HepG2 (cell line): ENCODE measurements at regions not wholly inside any gene's neighbourhood (a gene's known extent, or its start where the extent isn't known, plus 50 kb on each side); places are given as distances from the start of the nearest gene placed in this dataset.
A peak's percentile ranks its signal among the peaks of the same experiment; 100 is the strongest.

Source experiments
- ATAC-seq: fragments of 200-7000 bp; cut with Tn5 transposase; 3 replicates; pipeline ENCODE4 v1.9.1; 2020; ENCODE audit warnings: mild to moderate bottlenecking, moderate library complexity
- BruUV-seq: library from RNA; stranded (reverse); fragments of 400-500 nt; replicated peaks from 2 replicates; lab custom pipeline; 2021; lab: Mats Ljungman, UMichigan
- CTCF ChIA-PET: fragments of 300-600 bp; formaldehyde crosslinking; extraction: SDS; loops from one replicate; lab custom pipeline; 2021; ENCODE audit warnings: low total read pairs, inconsistent platforms, low intra/inter-chr PET ratio; lab: Yijun Ruan, JAX
- POLR2A ChIA-PET: fragments of 350-600 bp; sonication (Branson Sonifier 250); formaldehyde crosslinking; loops from one replicate; lab custom pipeline; 2020; ENCODE audit warnings: antibody characterized with exemption, inconsistent platforms; lab: Yijun Ruan, JAX
- DNase-seq: peaks from one replicate; pipeline ENCODE4 v3.0.0-alpha.2; 2015; ENCODE audit warnings: low spot score
- FAIRE-seq: peaks from 3 replicates; lab custom pipeline; 2011; peaks lifted over from hg19 to GRCh38; lab: Jason Lieb, UNC
- H2AFZ ChIP-seq: one replicate; pipeline ENCODE4 v1.6.1; 2011; ENCODE audit warnings: low read length, inconsistent platforms
- H3K27ac ChIP-seq: fragments of 300-600 bp; 3 replicates; pipeline ENCODE4 v1.8.0; 2011; ENCODE audit warnings: mixed run types, mild to moderate bottlenecking, mixed read lengths, low read length, inconsistent platforms; ENCODE audit not compliant: insufficient read depth; ENCODE audit errors: extremely low read length
- H3K27me3 ChIP-seq, 2 experiments: fragments of 200-600 bp in 1 of 2; 2 replicates in 1 of 2; 3 replicates in 1 of 2; pipeline versions ENCODE4 v1.6.0 to v1.8.0; 2011; ENCODE audit warnings: low read length in 2 of 2, mild to moderate bottlenecking in 2 of 2, moderate library complexity in 2 of 2, inconsistent platforms in 1 of 2; ENCODE audit not compliant: insufficient read depth in 2 of 2, control insufficient read depth in 1 of 2
- H3K36me3 ChIP-seq, 2 experiments: fragments of 200-600 bp in 1 of 2; replicated peaks in 1 of 2; 2 replicates in 1 of 2; 3 replicates in 1 of 2; pipeline versions ENCODE4 v1.5.1 to v1.8.0; 2011; ENCODE audit warnings: low read length in 2 of 2, inconsistent platforms in 1 of 2; ENCODE audit not compliant: insufficient read depth in 2 of 2, control insufficient read depth in 1 of 2
- H3K4me1 ChIP-seq: 2 replicates; pipeline ENCODE4 v1.5.1; 2012; ENCODE audit warnings: low read length, inconsistent platforms; ENCODE audit not compliant: insufficient read depth
- H3K4me2 ChIP-seq: 2 replicates; pipeline ENCODE4 v1.6.0; 2011; ENCODE audit warnings: low read depth, low read length, inconsistent platforms
- H3K4me3 ChIP-seq, 3 experiments: fragments of 200-600 bp in 1 of 3; sonication (generic), shearing (Covaris generic) in 1 of 3; replicated peaks in 1 of 3; 2 replicates each; pipeline ENCODE4 v1.5.1; 2011 to 2016; ENCODE audit warnings: low read length in 3 of 3, inconsistent platforms in 2 of 3, low read depth in 2 of 3, mild to moderate bottlenecking in 2 of 3, control low read depth in 1 of 3, mixed read lengths in 1 of 3; ENCODE audit not compliant: insufficient read depth in 1 of 3
- H3K79me2 ChIP-seq: one replicate; pipeline ENCODE4 v1.6.1; 2011; ENCODE audit warnings: low read length, inconsistent platforms; ENCODE audit not compliant: insufficient read depth
- H3K9ac ChIP-seq: 2 replicates; pipeline ENCODE4 v1.6.0; 2011; ENCODE audit warnings: mild to moderate bottlenecking, low read depth, low read length, inconsistent platforms; ENCODE audit not compliant: insufficient read depth
- H3K9me3 ChIP-seq: 2 replicates; pipeline ENCODE4 v1.5.1; 2012; ENCODE audit warnings: mild to moderate bottlenecking, low read length
- H4K20me1 ChIP-seq: 2 replicates; pipeline ENCODE4 v1.6.0; 2011; ENCODE audit warnings: inconsistent platforms, mild to moderate bottlenecking, low read length, moderate library complexity; ENCODE audit not compliant: insufficient read depth
- MAFG ChIP-seq: sonication (generic); formaldehyde crosslinking; IDR thresholded peaks from 2 replicates; pipeline ENCODE4 v1.5.1; 2020; ENCODE audit warnings: mild to moderate bottlenecking, missing genetic modification reagents
- REPIN1 ChIP-seq: sonication (generic); formaldehyde crosslinking; IDR thresholded peaks from 2 replicates; pipeline ENCODE4 v1.8.0; 2022; ENCODE audit warnings: missing genetic modification reagents, low read depth, mild to moderate bottlenecking, borderline replicate concordance
- RFX1 ChIP-seq: fragments of 450-650 bp; IDR thresholded peaks from 2 replicates; pipeline ENCODE4 v1.6.1; 2017
- SOX13 ChIP-seq, 3 experiments: fragments of 450-650 bp in 1 of 3; sonication (generic) in 1 of 3; formaldehyde crosslinking in 1 of 3; IDR thresholded peaks in 2 of 3; conservative IDR thresholded peaks in 1 of 3; 2 replicates each; pipeline versions ENCODE4 v1.5.0 to v1.6.1; 2016 to 2020; ENCODE audit warnings: antibody characterized with exemption in 1 of 3, mild to moderate bottlenecking in 1 of 3, missing compliant biosample characterization in 1 of 3, missing genetic modification reagents in 1 of 3, moderate library complexity in 1 of 3
- TGIF2 ChIP-seq: IDR thresholded peaks from 2 replicates; pipeline ENCODE4 v1.6.1; 2016; ENCODE audit warnings: control low read depth, missing compliant biosample characterization
- ZBTB43 ChIP-seq: sonication (generic); formaldehyde crosslinking; conservative IDR thresholded peaks from 2 replicates; pipeline ENCODE4 v1.4.0; 2020; ENCODE audit warnings: missing genetic modification reagents
- WGBS: methylation state at CpG from one replicate; pipeline ENCODE4 v1.1.6; 2017; ENCODE audit warnings: low lambda C conversion rate; 5-methylcytosine and 5-hydroxymethylcytosine counted together
- in situ Hi-C: cut with HindIII; loops from 2 replicates; pipeline ENCODE4 v1.10.0; 2017; ENCODE audit warnings: low pct_unique_long_range_greater_than_20kb; ENCODE audit not compliant: extremely low pct_ligation_motif_present
- intact Hi-C: fragments of 100-400 bp; cut with micrococcal nuclease; formaldehyde crosslinking; loops from one replicate; pipeline ENCODE4 v1.10.0; 2022; ENCODE audit not compliant: unreplicated experiment
- TF ChIP-seq, protein P1 (sequence below): sonication (generic); formaldehyde crosslinking; IDR thresholded peaks from 2 replicates; pipeline ENCODE4 v1.5.0; 2020; ENCODE audit warnings: mild to moderate bottlenecking, missing genetic modification reagents, moderate library complexity
- TF ChIP-seq, protein P2 (sequence below): sonication (generic); formaldehyde crosslinking; IDR thresholded peaks from 2 replicates; pipeline ENCODE4 v1.4.0; 2020; ENCODE audit warnings: mild to moderate bottlenecking, missing genetic modification reagents

DNA sequence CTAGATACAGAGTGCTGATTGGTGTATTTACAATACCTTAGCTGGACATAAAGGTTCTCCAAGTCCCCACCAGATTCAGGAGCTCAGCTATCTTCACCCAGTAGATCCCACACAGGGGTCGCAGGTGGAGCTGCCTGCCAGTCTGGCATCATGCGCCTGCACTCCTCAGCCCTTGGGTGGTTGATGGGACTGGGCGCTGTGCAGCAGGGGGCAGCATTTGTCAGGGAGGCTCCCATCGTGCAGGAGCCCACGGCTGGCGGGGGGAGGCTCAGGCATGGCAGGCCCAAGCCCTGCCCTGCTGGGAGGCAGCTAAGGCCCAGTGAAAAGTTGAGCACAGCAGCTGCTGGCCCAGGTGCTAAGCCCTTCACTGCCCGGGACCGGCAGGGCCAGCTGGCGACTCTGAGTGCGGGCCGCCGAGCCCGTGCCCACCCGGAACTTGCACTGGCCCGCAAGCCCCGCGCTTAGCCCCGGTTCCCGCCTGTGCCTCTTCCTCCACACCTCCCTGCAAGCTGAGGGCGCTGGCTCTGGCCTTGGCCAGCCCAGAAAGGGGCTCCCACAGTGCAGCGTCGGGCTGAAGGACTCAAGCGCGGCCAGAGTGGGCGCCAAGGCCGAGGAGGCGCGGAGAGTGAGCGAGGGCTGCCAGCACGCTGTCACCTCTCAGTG lies 314.1 kb upstream of the ATP10B start:
- DNase-seq: no peak
- H3K9me3 ChIP-seq: no peaks in the 10 kb centered on the region
- no peaks in the 10 kb centered on the region for H3K4me1 ChIP-seq
- no peaks in the 10 kb centered on the region for H3K79me2 ChIP-seq
- CTCF ChIA-PET: no interaction called here
- no peak overlapping the region for H3K4me3 ChIP-seq
- ATAC-seq: no peak
- H3K9ac ChIP-seq: no peak overlapping the region
- no peaks in the 10 kb centered on the region for H3K36me3 ChIP-seq
- no peak overlapping the region for H2AFZ ChIP-seq
- H3K27me3 ChIP-seq: no peaks in the 10 kb centered on the region
- POLR2A ChIA-PET: no interaction called here
- no peak for FAIRE-seq
- 78% methylated on average over 10 of the region's 30 CpGs for WGBS
- no peaks in the 10 kb centered on the region for H4K20me1 ChIP-seq
- BruUV-seq: no TSS peak
- in situ Hi-C loops: no loop called here
- H3K27ac ChIP-seq: no peak overlapping the region
- intact Hi-C loops: no loop called here
- no peak overlapping the region for H3K4me2 ChIP-seq
- TF ChIP-seq, protein P1, sequence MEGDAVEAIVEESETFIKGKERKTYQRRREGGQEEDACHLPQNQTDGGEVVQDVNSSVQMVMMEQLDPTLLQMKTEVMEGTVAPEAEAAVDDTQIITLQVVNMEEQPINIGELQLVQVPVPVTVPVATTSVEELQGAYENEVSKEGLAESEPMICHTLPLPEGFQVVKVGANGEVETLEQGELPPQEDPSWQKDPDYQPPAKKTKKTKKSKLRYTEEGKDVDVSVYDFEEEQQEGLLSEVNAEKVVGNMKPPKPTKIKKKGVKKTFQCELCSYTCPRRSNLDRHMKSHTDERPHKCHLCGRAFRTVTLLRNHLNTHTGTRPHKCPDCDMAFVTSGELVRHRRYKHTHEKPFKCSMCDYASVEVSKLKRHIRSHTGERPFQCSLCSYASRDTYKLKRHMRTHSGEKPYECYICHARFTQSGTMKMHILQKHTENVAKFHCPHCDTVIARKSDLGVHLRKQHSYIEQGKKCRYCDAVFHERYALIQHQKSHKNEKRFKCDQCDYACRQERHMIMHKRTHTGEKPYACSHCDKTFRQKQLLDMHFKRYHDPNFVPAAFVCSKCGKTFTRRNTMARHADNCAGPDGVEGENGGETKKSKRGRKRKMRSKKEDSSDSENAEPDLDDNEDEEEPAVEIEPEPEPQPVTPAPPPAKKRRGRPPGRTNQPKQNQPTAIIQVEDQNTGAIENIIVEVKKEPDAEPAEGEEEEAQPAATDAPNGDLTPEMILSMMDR (CRISPR knock-in tag): 0 out of 2 replicates have a peak, but pooled peaks have one; percentile 3
- TF ChIP-seq SOX13 (IDR thresholded peaks at IDR 0.05) (no peak), SOX13 (CRISPR knock-in tag; conservative IDR thresholded peaks at IDR 0.05 in 1 of 2, IDR thresholded peaks at IDR 0.05 in 1 of 2) (no peak), REPIN1 (CRISPR knock-in tag) (no peak), ZBTB43 (CRISPR knock-in tag) (no peak), RFX1 (no peak), TGIF2 (no peak), MAFG (CRISPR knock-in tag) (no peak)
- TF ChIP-seq, protein P2, sequence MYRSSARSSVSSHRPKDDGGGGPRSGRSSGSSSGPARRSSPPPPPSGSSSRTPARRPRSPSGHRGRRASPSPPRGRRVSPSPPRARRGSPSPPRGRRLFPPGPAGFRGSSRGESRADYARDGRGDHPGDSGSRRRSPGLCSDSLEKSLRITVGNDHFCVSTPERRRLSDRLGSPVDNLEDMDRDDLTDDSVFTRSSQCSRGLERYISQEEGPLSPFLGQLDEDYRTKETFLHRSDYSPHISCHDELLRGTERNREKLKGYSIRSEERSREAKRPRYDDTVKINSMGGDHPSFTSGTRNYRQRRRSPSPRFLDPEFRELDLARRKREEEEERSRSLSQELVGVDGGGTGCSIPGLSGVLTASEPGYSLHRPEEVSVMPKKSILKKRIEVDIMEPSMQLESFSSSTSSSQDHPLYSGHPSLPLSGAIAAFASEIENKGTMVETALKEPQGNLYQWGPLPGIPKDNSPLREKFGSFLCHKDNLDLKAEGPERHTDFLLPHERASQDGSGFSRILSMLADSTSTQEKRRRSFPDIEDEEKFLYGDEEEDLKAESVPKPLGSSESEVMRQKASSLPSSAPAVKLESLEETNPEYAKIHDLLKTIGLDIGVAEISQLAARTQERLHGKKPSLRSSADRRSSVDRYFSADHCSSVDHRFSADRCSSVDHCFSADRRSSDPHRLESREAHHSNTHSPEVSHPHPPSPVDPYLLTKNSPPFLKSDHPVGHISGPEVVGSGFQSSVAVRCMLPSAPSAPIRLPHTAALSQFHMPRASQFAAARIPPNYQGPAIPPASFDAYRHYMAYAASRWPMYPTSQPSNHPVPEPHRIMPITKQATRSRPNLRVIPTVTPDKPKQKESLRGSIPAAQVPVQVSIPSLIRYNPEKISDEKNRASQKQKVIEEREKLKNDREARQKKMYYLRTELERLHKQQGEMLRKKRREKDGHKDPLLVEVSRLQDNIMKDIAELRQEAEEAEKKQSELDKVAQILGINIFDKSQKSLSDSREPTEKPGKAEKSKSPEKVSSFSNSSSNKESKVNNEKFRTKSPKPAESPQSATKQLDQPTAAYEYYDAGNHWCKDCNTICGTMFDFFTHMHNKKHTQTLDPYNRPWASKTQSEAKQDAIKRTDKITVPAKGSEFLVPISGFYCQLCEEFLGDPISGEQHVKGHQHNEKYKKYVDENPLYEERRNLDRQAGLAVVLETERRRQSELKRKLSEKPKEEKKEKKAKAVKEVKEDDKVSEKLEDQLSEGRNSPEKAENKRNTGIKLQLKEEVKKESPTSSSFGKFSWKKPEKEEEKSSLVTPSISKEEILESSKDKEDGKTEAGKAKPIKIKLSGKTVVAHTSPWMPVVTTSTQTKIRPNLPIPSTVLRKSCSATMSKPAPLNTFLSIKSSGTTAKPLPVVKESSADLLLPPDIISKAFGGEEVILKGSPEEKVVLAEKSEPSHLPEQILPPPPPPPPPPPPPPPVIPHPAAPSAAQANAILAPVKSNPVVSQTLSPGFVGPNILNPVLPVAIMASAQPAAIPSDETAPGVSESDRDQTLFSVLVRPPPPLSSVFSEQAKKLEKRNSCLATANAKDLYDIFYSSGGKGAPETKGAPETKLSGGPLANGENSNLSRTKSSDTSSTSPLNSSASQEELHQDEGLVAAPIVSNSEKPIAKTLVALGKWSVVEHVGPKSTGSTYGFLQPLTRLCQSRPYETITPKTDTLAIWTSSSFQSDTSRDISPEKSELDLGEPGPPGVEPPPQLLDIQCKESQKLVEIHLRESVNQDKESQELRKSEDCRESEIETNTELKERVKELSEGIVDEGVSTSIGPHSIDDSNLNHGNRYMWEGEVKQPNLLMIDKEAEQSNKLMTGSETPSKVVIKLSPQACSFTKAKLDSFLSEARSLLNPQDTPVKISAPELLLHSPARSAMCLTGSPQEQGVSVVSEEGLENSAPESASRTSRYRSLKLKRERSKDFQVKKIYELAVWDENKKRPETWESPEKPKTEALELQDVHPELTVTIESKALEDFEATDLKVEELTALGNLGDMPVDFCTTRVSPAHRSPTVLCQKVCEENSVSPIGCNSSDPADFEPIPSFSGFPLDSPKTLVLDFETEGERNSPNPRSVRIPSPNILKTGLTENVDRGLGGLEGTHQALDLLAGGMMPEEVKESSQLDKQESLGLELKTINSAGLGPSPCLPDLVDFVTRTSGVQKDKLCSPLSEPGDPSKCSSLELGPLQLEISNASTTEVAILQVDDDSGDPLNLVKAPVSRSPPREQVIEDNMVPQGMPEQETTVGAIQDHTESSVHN (CRISPR knock-in tag): no peak
